MG63 (cell line): ENCODE measurements at regions not wholly inside any gene's neighbourhood (a gene's known extent, or its start where the extent isn't known, plus 50 kb on each side); places are given as distances from the start of the nearest gene placed in this dataset.
"Not testable (repeated sequence)": the region's sequence is repeated elsewhere in the genome, so short reads cannot be mapped to it uniquely, and the experiment has no call there.

Experiments used
- DNase-seq: peaks from one replicate; pipeline ENCODE4 v3.0.0-alpha.2; 2020
- H3K27me3 ChIP-seq: fragments of 250-450 bp; sonication (Bioruptor Pico); 2 replicates; pipeline ENCODE4 v1.5.1; 2020; ENCODE audit warnings: mild to moderate bottlenecking, moderate library complexity
- H3K36me3 ChIP-seq: fragments of 250-450 bp; sonication (Bioruptor Pico); 2 replicates; pipeline ENCODE4 v1.5.1; 2020; ENCODE audit warnings: mild to moderate bottlenecking, moderate library complexity
- H3K4me3 ChIP-seq: fragments of 250-450 bp; sonication (Bioruptor Pico); 2 replicates; pipeline ENCODE4 v1.5.1; 2020; ENCODE audit warnings: mild to moderate bottlenecking, moderate library complexity
- H3K9me3 ChIP-seq: fragments of 250-450 bp; sonication (Bioruptor Pico); 2 replicates; pipeline ENCODE4 v1.5.1; 2020; ENCODE audit warnings: mild to moderate bottlenecking, moderate library complexity

DNA sequence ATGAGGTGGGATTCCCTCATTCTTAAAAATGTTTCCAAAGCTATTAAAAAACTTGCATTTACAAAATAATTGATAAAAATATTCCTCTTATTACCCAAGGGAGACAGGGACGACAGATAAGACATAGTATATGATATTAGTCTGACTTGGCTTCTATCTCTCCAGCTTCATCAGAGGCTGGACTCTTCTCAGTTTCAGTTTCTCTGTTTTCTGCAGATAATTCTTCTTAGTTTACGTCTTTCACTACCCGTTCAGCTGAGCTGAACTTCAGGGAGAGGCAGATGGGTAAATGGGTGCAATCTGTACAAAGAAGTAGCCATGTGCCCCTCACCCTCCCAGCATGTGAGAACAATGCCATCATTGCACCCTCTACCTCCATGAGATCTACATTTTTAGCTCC, 214.0 kb upstream of the SLIT2 start:
- H3K9me3 ChIP-seq: no peaks in the 10 kb centered on the region
- no peak for DNase-seq
- H3K36me3 ChIP-seq: no peaks in the 10 kb centered on the region
- H3K27me3 ChIP-seq: no peaks in the 10 kb centered on the region
- H3K4me3 ChIP-seq: no peak overlapping the region

DNA sequence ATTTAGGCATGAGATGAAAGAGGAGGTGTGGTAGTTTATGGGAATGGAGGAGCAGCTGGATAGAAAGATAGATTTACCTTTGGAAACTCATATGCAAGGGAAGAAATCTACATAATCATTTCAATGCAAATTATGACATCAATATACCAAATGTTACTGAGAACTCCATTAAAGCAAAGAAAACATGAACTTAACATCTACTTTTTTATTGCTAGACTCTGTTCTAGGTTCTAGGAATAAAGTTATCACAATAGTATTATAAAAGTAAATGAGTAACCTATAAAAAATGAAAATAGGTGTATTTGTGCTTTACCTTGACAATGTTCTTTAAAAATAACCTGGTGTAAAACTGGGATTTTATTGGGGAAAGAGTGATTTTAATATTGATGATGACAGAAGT, 221.6 kb upstream of the SLIT2 start:
- H3K9me3 ChIP-seq: no peaks in the 10 kb centered on the region
- no peak for DNase-seq
- no peaks in the 10 kb centered on the region for H3K36me3 ChIP-seq
- H3K27me3 ChIP-seq: no peaks in the 10 kb centered on the region
- no peak overlapping the region for H3K4me3 ChIP-seq

DNA sequence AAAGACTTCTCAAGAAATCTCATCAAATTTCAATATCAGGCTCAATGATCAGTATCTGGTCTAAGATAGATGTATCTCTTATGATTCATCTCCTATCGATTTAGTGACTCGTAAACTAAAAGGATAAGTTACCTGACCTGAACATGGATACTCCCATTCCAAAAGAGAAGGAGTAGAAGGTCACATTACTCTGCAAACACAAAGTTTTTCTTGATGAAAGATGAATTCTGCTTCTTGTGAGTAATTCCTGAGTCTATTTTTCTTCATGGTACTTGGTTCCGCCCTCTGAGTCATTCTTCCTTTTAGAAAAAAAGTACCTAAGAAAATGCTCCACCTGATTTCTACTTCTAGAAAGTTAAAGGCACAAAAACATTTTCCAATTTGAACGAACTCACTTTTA, 223.1 kb upstream of the SLIT2 start:
- no peaks in the 10 kb centered on the region for H3K27me3 ChIP-seq
- H3K4me3 ChIP-seq: no peak overlapping the region
- no peaks in the 10 kb centered on the region for H3K36me3 ChIP-seq
- no peaks in the 10 kb centered on the region for H3K9me3 ChIP-seq
- no peak for DNase-seq

DNA sequence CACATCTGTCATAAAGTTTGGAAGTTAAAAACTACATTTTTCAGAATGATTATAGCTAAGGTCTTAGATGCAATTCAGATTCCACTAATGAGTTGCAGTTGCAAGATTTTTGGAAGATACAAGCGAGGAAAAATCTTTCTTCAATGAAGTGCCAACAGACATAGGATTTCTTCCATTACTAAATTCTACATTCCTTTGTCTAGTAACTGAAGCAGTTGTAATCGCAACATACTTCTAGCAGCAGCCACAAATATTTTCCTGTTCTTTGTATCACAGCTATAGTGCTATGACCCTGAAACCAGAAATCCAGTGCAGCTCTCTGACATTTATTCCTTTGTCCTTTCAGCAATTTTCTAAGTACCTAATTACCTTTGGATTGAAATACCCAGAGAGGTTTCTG, 225.2 kb upstream of the SLIT2 start:
- no peaks in the 10 kb centered on the region for H3K9me3 ChIP-seq
- DNase-seq: no peak
- no peaks in the 10 kb centered on the region for H3K36me3 ChIP-seq
- H3K4me3 ChIP-seq: no peak overlapping the region
- H3K27me3 ChIP-seq: no peaks in the 10 kb centered on the region

DNA sequence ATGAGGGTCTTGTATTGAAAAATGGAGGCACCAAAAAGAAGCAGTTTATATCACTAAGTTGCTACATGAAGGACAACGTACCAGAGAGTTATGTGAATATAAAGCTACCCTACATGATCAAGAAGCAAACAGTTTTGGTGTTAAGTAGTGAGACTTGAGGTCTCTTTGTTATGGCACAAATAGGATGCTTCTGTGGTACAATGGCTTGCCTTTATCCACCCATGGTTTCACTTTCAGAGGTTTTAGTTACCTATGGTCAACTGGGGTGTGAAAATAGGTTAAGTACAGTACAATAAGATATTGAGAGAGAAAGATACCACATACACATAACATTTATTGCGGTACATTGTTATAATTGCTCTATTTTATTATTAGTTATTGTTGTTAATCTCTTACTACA, 229.2 kb upstream of the SLIT2 start:
- no peaks in the 10 kb centered on the region for H3K36me3 ChIP-seq
- H3K9me3 ChIP-seq: no peaks in the 10 kb centered on the region
- no peaks in the 10 kb centered on the region for H3K27me3 ChIP-seq
- no peak overlapping the region for H3K4me3 ChIP-seq
- DNase-seq: no peak

DNA sequence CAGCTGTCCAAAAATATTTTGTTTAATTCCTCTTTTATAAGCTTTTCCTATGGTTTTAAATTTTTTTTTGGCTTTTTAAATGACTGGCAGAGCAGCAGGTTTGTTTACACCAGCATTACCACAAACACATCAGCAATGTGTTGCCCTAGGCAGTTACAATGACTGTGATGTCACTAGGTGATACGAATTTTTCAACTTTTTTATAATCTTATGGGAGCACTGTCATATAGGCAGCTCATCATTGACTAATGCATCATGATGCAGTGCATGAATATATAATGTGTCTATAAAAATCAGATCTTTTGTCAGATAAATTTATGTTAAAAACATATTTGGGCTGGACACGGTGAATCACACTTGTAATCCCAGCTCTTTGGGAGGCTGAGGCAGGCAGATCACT, 231.6 kb upstream of the SLIT2 start:
- H3K36me3 ChIP-seq: no peaks in the 10 kb centered on the region
- no peaks in the 10 kb centered on the region for H3K27me3 ChIP-seq
- no peaks in the 10 kb centered on the region for H3K9me3 ChIP-seq
- DNase-seq: no peak
- H3K4me3 ChIP-seq: no peak overlapping the region

DNA sequence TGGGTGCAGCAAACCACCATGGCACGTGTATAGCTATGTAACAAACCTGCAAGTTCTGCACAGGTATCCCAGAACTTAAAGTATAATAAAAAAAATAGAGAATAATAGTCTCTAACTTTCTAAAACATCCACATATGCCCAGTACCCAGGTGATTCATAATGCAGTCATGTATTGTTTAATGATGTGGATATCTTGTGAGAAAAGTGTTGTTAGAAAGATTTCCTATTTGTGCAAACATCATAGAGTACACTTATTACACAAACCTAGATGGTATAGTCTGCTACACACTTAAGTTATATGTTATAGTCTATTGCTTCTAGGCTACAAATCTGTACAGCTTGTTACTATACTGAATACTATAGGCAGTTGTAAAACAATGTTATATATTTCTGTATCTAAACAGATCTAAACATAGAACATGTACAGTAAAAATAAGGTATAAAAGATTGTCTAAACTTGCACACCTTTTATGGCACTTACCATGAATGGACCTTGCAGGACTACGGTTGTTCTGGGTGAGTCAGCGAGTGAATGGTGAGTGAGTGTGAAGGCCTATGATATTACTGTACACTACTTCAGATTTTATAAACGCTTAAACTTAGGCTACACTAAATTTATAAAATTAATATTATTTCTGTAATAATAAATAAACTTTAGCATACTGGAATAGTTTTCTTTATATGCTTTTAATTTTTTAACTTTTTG, 232.2 kb upstream of the SLIT2 start:
- H3K4me3 ChIP-seq: no peak overlapping the region
- no peak for DNase-seq

DNA sequence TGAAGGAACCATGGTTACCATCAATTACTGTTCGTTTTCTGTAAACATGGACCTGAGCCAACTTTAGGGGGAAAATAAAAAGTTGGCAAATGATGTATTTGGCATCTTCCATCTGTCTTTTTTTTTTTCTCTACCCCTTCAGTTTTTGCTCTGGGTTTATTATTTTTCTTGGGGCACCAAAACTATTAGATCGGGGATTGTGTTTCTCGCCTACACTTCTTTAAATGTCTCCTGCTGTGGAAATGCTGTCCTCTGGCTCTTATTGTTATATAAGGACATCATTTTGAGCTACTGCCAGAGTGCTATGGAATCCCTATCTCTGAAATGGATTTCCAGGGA, 234.0 kb upstream of the SLIT2 start:
- Histone ChIP-seq H3K9me3 (no peaks in the 10 kb centered on the region), H3K27me3 (no peaks in the 10 kb centered on the region), H3K36me3 (no peaks in the 10 kb centered on the region), H3K4me3 (no peak overlapping the region)
- DNase-seq: no peak

More for the DNA sequence above, 232.2 kb upstream of the SLIT2 start:
- H3K27me3 ChIP-seq: no peaks in the 10 kb centered on the region
- no peaks in the 10 kb centered on the region for H3K9me3 ChIP-seq
- no peaks in the 10 kb centered on the region for H3K36me3 ChIP-seq

DNA sequence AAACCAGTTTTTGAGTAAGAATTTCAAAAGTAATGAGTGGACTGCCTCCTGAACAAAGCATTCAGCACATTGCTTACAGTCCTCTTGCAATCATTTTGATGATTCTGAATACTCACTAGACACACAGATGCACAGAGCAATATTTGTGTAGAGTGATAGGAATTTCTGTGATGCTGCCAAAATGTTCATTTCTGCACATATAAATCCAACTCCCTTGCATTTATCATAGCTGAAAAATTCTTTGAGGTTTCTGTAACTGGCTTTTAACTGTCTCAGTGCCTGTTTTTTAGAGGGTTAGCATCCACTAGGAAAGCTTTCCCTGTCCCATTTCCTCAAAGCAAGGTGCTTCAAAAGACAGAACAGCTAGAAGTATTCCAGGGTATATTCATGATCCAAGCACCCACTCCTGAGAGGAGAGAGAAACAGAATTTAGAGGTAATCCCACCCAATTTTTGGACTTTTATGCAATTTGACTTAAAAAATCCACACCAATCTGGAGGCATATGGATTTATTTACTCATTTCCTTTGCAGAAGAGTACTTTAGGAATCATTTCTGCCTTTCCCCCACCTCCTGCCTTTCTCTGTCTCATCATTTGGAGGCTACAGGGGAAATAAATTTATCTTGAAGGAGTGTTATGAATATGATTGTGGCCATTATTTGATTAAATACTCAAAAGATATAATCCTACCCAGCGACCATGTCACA, 234.5 kb upstream of the SLIT2 start:
- no peak for DNase-seq
- Histone ChIP-seq H3K4me3 (no peak overlapping the region), H3K36me3 (no peaks in the 10 kb centered on the region), H3K9me3 (no peaks in the 10 kb centered on the region), H3K27me3 (no peaks in the 10 kb centered on the region)

DNA sequence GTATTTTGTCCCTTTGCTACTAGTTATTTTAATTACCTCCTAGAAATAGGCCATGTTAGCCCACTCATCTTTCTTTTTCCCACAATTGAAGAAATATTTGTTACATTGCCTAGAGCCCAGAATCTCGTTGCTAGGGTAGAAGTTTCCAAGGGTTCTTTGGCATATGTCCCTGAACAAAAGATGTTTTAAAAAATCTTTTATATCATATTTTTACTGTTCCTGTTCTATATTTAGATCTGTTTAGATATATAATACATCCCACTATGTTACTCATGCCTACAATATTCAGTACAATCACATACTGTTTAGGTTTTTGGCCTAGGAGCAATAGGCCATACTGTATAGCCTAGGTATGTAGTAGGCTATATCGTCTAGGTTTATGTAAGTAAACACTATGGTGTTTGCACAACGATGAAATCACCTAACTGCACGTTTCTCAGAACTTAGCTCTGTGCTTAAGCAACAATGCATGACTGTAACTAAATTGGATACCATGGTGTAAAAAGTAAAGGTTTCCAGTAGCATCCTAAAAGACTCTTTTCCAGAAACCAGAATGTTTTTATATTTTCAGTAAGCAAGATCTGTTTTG, 236.0 kb upstream of the SLIT2 start:
- H3K9me3 ChIP-seq: no peaks in the 10 kb centered on the region
- DNase-seq: no peak
- H3K27me3 ChIP-seq: no peaks in the 10 kb centered on the region
- no peaks in the 10 kb centered on the region for H3K36me3 ChIP-seq
- H3K4me3 ChIP-seq: no peak overlapping the region

DNA sequence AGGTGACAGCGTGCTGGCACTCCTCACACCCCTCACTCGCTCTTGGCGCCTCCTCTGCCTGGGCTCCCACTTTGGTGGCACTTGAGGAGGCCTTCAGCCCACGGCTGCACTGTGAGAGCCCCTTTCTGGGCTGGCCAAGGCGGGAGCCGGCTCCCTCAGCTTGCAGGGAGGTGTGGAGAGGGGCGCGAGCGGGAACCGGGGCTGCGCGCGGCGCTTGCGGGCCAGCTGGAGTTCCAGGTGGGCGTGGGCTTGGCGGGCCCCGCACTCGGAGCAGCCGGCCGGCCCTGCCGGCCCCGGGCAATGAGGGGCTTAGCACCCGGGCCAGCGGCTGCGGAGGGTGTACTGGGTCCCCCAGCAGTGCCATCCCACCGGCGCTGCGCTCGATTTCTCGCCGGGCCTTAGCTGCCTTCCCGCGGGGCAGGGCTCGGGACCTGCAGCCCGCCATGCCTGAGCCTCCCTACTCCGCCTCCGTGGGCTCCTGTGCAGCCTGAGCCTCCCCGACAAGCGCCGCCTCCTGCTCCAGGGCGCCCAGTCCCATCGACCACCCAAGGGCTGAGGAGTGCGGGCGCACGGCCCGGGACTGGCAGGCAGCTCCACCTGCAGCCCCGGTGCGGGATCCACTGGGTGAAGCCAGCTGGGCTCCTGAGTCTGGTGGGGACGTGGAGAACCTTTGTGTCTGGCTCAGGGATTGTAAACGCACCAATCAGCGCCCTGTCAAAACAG, 247.7 kb upstream of the SLIT2 start:
- not testable (repeated sequence) for H3K4me3 ChIP-seq, H3K9me3 ChIP-seq, DNase-seq, H3K27me3 ChIP-seq, H3K36me3 ChIP-seq

DNA sequence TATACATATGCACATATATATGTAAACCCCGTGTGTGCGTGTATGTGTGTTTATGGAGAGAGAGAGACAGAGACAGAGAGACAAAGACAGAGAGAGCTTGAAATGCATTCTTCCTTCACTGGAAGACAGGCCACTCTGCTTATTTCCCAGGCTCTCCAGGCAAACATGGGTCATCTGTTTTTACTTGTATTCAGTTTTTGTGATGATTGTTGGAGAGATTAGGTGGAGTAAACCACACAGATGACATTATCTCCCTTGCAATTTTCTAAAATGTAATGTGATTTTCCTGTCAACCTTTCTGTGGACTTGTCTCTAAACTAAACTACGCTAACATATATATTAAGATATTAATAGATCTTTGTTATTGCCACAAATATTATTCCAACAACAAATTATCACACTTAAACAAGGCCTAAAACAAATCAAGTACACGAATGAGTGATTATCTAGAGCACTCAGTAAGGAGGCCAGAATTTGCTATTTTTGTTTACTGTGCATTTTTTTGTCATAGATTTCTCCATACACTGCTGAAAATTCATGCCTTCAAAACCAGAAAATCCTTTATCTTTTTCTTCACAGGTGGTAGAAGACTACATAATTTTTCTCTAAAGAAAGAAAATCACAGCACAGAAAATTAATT, 251.8 kb upstream of the SLIT2 start:
- no peak for DNase-seq
- Histone ChIP-seq H3K9me3 (no peaks in the 10 kb centered on the region), H3K27me3 (no peaks in the 10 kb centered on the region), H3K4me3 (no peak overlapping the region), H3K36me3 (no peaks in the 10 kb centered on the region)

DNA sequence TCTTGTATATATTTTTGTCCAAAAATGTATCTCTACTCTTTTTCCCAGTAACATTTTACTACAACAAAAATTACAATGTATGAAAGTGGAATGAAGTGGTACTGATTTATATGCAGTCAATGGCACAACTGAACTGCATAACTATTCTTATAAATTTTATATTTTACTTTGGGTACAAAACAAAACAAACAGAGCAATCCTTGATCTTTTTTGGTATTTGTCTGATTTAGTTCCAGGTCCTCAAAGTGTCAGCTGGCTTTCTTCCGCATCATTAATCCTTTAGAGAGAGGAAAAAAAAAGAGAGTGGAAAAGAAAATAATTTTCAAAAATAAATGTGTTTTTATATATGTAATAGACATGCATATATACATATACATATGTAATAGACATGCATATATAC, 252.4 kb upstream of the SLIT2 start:
- H3K36me3 ChIP-seq: no peaks in the 10 kb centered on the region
- no peak for DNase-seq
- no peaks in the 10 kb centered on the region for H3K27me3 ChIP-seq
- H3K9me3 ChIP-seq: no peaks in the 10 kb centered on the region
- no peak overlapping the region for H3K4me3 ChIP-seq

DNA sequence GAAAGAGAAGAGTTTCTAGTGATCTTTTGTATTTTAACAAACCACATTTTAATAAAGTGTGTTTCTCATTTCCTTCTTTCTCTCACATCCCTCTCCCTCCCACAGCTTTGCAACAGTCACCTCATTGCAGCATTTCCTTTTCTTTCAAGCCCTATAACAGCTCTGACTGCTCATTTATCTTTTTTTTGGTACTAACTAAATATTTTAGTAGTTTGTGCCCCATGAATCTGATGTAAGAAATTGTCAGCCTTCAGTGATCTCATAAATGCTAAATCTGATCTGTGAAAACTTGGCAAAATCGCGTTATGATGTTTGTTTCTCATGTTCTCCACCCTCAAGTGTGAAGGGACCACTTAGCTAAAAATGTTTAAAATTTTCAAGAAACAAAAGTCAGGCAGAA, 258.5 kb upstream of the SLIT2 start:
- no peak for DNase-seq
- no peak overlapping the region for H3K4me3 ChIP-seq
- no peaks in the 10 kb centered on the region for H3K27me3 ChIP-seq
- H3K36me3 ChIP-seq: no peaks in the 10 kb centered on the region
- no peaks in the 10 kb centered on the region for H3K9me3 ChIP-seq

DNA sequence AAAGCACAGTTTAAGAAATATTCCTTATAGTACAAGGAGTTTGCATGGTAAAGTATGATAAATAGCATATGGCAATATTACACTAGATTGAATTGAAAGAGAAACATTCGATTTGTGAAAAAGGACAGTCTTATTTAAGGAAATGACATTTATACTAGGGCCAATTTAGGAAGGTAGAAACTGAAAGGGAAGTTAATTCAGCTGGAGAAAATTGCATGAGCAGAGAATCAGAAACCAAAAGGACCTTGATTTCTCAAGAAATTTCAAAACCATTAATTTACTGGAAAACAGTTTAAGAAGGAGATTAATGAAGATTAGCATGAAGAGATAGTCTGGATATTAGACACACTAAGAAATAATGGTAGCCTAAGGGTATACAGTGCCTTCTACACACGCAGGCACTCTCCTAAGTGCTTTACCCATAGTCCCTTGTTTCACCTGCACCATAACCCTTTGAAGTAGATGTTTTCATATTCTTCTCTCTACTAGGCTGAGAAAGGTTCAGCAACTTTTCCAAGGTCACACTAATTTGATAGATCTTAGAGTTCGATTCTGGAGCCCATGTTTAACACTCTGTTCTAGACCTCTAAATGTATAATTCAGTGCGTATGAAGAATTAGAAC, 259.1 kb upstream of the SLIT2 start:
- H3K4me3 ChIP-seq: no peak overlapping the region
- no peaks in the 10 kb centered on the region for H3K27me3 ChIP-seq
- no peaks in the 10 kb centered on the region for H3K9me3 ChIP-seq
- H3K36me3 ChIP-seq: no peaks in the 10 kb centered on the region
- DNase-seq: no peak

DNA sequence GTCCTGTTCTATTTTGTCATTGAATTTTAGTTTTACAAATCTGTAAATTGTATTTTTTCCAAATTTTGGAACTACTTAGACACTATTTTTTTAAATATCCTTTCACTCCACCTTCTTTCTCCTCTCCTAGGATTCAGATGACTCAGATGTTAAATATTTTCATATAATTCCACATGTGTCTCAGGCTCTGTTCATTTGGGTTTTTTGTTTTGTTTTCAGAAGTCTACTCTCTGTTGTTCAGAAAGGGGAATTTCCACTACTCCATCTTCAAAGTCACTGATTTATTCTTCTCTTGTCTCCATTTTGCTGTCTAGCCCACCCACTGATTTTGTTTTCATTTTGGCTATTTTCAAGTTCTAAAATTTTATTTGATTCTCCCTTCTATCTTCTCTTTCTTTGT, 264.0 kb upstream of the SLIT2 start:
- no peak overlapping the region for H3K4me3 ChIP-seq
- no peak for DNase-seq

DNA sequence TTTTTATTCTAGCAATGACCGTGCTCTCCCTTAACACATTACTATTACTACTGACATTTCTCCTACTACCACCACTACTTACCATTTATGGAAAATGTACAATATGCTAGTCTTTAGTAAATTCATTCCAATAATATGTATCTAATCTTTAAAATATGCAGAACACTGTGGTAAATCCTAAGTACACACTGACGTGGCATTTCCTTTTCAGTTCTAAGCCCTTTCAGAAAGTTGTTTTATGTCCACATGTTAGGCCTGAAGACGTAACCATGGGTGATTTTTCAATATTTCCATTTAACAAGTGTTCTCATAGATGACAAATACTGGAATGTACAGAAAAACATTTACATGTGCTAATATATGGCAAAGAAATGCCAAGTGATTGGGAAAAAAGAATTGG, 268.6 kb upstream of the SLIT2 start:
- DNase-seq: no peak
- Histone ChIP-seq H3K27me3 (no peaks in the 10 kb centered on the region), H3K9me3 (no peaks in the 10 kb centered on the region), H3K4me3 (no peak overlapping the region), H3K36me3 (no peaks in the 10 kb centered on the region)

More for the DNA sequence above, 264.0 kb upstream of the SLIT2 start:
- Histone ChIP-seq H3K9me3 (no peaks in the 10 kb centered on the region), H3K36me3 (no peaks in the 10 kb centered on the region), H3K27me3 (no peaks in the 10 kb centered on the region)
